CD4-positive, alpha-beta T cell treated with Interleukin-4 for 4 hours (primary cell): ENCODE measurements at regions not wholly inside any gene's neighbourhood (a gene's known extent, or its start where the extent isn't known, plus 50 kb on each side); places are given as distances from the start of the nearest gene placed in this dataset.

Experiments used
- DNase-seq: peaks from one replicate; pipeline ENCODE4 v3.0.0-alpha.2; 2020

- no peak for DNase-seq
Measured at GRCh38 chr1:29520571-29521437, 284.5 kb downstream of the PTPRU start.

GRCh38 chr1:29519788-29520110, 283.4 kb downstream of the PTPRU start:
- DNase-seq: no peak

GRCh38 chr1:29519108-29519787, 282.9 kb downstream of the PTPRU start:
- no peak for DNase-seq

GRCh38 chr1:29518183-29518835, 282.0 kb downstream of the PTPRU start:
- no peak for DNase-seq

- no peak for DNase-seq
Measured at GRCh38 chr1:29517251-29518086, 281.1 kb downstream of the PTPRU start.

GRCh38 chr1:29516063-29516820, 279.9 kb downstream of the PTPRU start:
- no peak for DNase-seq

- no peak for DNase-seq
Measured at GRCh38 chr1:29515170-29515955, 279.0 kb downstream of the PTPRU start.

- DNase-seq: no peak
Measured at GRCh38 chr1:29514361-29515169, 278.2 kb downstream of the PTPRU start.

GRCh38 chr1:29513357-29513756, 277.0 kb downstream of the PTPRU start:
- no peak for DNase-seq

- DNase-seq: no peak
Measured at GRCh38 chr1:29511436-29511835, 275.1 kb downstream of the PTPRU start.

GRCh38 chr1:29508458-29509107, 272.3 kb downstream of the PTPRU start:
- no peak for DNase-seq

- DNase-seq: no peak
Measured at GRCh38 chr1:29506678-29507225, 270.4 kb downstream of the PTPRU start.

GRCh38 chr1:29505532-29506220, 269.4 kb downstream of the PTPRU start:
- no peak for DNase-seq

GRCh38 chr1:29504709-29505410, 268.5 kb downstream of the PTPRU start:
- no peak for DNase-seq

- no peak for DNase-seq
Measured at GRCh38 chr1:29504196-29504595, 267.9 kb downstream of the PTPRU start.

- DNase-seq: no peak
Measured at GRCh38 chr1:29502911-29503840, 266.9 kb downstream of the PTPRU start.
